ENCODE measurements at regions not wholly inside any gene's neighbourhood (a gene's known extent, or its start where the extent isn't known, plus 50 kb on each side); places are given as distances from the start of the nearest gene placed in this dataset.

- TF ChIP-seq POLR2A (IDR thresholded peaks at IDR 0.05): no peak
- TF ChIP-seq EP300 (IDR thresholded peaks at IDR 0.05): no peak
Observed at GRCh38 chr3:66666362-66666761, 165.5 kb upstream of the LRIG1 start.
